PC-3 (cell line): ENCODE measurements at regions not wholly inside any gene's neighbourhood (a gene's known extent, or its start where the extent isn't known, plus 50 kb on each side); places are given as distances from the start of the nearest gene placed in this dataset.

Experiments
- EZH2 ChIP-seq: fragments of 300-600 bp; sonication (generic); IDR thresholded peaks from one replicate; pipeline ENCODE4 v1.6.1; 2017; ENCODE audit warnings: antibody characterized with exemption, mild to moderate bottlenecking, low read length; ENCODE audit not compliant: unreplicated experiment
- TF ChIP-seq, protein P1 (sequence below): fragments of 300-600 bp; sonication (generic); conservative IDR thresholded peaks from 2 replicates; pipeline ENCODE4 v1.5.1; 2017; ENCODE audit warnings: antibody characterized with exemption, low read depth, mild to moderate bottlenecking, low read length

DNA sequence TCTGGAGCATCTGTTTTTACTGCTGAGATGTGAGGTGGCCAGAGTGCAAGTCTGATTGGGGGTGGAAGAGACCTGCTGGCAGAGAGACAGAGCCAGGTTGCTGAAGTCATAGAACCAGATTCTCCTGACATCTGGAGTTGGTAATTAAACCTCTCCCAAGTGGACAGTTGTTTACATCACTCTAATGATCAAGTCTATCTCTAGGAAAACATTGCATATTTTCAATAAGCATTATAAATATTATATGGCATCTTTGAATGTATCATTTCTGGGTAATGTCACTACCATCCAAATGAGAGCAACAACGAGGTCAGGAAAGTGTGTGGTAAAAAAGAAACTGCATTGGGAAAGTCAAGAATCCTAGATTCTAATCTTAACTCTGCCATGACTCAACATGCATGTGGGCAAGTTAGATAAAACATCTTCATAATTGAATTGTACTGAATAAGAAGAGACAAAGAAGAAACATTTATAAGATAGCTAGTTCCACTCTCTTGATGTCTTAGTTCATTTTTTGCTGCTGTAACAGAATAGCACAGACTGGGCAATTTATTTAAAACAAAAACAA, 351.2 kb upstream of the API5 start:
- TF ChIP-seq EZH2: no peak
- TF ChIP-seq, protein P1, sequence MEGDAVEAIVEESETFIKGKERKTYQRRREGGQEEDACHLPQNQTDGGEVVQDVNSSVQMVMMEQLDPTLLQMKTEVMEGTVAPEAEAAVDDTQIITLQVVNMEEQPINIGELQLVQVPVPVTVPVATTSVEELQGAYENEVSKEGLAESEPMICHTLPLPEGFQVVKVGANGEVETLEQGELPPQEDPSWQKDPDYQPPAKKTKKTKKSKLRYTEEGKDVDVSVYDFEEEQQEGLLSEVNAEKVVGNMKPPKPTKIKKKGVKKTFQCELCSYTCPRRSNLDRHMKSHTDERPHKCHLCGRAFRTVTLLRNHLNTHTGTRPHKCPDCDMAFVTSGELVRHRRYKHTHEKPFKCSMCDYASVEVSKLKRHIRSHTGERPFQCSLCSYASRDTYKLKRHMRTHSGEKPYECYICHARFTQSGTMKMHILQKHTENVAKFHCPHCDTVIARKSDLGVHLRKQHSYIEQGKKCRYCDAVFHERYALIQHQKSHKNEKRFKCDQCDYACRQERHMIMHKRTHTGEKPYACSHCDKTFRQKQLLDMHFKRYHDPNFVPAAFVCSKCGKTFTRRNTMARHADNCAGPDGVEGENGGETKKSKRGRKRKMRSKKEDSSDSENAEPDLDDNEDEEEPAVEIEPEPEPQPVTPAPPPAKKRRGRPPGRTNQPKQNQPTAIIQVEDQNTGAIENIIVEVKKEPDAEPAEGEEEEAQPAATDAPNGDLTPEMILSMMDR: no peak
